ENCODE measurements at regions not wholly inside any gene's neighbourhood (a gene's known extent, or its start where the extent isn't known, plus 50 kb on each side); places are given as distances from the start of the nearest gene placed in this dataset.
"Not testable (repeated sequence)": the region's sequence is repeated elsewhere in the genome, so short reads cannot be mapped to it uniquely, and the experiment has no call there.

DNA sequence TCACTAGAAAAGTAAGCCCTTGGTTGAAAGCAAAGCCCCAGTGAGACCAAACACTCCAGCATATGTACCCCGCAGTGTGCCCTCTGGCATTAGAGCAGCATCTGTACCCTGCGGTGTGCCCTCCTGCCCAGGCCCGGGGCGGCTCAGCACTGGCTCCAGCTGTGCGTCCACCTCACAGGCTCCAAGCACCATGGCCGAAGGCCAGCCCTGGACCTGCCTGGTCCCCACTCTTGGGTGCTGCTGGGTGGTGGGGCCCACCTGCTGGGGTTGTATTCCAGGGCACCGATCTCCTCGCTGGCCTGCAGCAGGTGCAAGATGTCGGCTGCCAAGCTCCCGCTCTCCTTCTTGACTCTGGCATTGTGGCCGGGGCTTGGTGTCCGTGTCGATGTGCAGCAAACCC lies 230.2 kb downstream of the TUBA3C start:
- no peak for DNase-seq (ENCODE audit: low read depth in 2 of 3, low spot score in 1 of 3)

DNA sequence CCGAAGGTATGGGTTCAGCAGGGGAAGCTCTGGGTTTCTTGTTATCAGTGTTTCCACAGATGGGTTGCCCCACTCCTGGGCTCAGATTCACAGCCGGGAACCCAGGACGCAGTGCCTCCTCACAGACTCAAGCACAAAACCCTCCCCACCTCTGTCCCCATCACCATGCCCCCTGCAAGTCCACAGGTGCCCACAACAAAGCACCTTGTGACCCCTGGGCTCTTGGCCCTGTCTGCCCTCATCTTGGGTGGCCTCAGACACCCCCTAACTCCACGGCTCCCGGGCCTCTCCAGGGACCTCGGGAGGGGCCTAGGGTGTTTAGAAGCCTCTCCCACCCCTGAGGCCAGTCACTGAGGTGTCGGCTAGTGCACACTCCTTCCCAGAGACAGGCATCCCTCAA lies 231.7 kb downstream of the TUBA3C start:
- DNase-seq (ENCODE audit: low read depth in 2 of 3, low spot score in 1 of 3) = no peak

DNA sequence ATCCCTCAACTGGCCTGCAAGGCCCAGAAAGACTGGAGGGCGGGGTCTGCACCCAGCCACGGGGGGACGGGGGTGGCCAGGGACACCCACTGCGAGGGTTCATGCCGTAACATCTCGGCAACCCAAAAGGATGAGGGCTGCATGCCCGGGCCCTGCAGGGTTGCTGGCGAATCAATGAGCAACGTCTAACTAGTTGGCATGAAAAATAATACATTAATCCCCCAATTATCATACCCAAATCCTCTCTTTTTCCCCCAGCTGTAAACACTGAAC lies 232.2 kb downstream of the TUBA3C start:
- no peak for DNase-seq (ENCODE audit: low read depth in 2 of 3, low spot score in 1 of 3)

DNA sequence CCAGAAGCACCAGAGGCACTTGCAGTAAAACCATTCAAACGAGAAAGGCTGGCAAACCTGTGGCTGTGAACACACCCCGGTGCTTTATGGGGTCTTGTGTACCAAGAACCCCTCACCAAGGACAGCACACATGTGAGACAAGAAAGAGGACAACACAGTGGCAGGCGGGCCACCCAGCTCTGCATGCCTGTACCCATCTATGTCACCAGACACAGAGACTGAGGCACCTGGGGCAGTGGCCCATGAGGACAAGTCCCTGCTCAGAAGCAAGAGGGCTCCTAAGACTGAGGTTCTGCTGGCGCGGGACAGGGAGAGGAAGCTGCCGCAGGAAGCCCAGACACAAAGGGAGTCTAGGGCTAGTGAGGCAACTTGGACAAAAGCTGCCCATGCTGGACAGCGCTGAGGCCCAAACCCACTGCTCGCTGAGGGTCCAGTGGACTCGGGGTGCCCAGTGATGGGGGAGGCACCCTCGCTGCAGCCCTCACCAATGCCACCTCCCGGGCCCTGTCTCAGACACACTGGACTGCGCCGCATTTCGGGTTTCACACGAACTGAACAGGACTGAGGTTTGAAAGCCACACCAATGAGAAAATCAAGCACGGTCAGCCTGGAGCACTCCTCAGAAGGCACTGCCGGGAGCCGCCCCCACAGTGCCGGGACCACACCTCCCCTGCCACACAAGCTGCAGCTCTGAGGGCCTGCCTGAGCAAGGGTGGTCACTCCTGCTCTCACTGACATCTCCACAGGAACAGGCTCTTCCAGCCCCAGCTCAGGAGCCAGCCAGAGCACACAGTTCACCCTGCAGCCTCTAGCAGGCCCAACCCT lies 232.7 kb downstream of the TUBA3C start:
- no peak for DNase-seq (ENCODE audit: low read depth in 2 of 3, low spot score in 1 of 3)

DNA sequence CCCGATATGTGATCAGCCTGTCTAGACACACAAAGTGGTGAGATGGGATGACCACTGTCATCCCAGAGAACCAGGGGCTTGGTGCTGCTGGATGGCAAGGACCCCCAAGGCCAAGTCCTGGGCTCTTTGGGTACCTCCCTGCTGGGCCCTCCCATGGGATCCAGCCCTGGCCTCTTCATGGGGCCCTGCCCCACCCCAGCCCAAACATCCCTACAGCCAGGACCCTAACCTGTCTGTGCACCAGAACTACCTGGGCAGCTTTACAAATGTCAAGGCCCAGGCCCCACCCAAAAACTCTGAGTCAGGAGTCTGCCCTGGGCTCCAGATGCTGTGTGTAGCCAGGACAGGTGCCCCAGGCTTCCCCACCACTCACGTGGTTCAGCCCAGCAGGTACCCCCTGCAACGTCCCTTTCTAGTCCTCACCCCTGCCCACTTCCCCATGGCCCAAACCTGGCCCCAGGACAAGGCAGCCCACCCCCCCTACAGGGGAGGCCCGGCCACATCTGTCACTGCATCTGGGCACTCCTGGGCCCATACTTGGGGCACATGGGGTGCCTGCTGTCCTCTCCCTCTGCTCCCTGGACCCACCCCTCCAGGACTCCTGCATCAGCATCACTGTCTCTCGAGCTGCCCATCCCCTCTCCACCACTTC lies 233.5 kb downstream of the TUBA3C start:
- no peak for DNase-seq (ENCODE audit: low read depth in 2 of 3, low spot score in 1 of 3)

DNA sequence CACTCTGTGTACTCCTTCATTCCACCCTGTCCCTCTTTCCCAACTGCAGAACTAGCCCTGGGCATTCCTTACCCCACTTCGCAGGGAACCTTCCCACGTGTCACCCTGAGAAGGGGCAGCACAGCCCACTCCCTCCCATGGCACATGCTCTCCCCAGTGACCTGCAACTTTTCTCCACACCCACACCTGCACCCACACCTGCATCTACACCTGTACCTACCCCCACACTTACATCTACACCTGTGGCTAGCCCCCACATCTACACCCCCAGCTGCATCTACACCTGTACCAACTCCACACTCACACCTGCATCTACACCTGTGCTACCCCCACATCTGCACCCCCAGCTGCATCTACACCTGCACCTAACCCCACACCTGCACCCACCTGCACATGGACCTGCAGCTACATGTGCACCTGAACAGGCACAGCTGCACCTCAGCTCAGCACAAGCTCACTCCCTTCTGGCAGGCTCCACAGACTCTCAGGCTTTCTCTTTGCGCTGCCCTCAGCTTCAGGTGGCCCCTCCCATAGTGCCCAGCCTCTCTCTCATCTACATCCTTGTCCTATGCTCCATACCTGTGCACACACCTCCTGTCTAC lies 234.1 kb downstream of the TUBA3C start:
- no peak for DNase-seq (ENCODE audit: low read depth in 2 of 3, low spot score in 1 of 3)

DNA sequence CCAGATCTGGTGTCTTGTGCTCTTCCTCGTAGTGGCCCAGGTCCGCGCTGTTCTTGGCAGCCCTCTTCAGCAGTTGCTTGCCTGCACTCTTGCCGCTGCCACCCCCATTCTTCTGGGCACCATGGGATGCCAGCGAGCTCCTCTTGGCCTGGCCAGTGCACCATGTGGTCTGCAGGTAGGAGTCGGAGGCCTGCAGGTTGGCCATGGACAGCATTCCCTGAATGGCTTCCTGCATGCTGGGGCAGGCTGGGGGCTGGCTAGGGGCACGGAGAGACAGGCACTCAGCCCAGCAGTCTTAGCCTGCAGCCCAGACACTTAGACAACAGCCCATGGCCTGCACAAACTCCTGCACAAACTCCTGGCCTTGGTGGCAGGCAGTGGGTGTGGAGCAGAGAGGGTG lies 234.9 kb downstream of the TUBA3C start:
- no peak for DNase-seq (ENCODE audit: low read depth in 2 of 3, low spot score in 1 of 3)

DNA sequence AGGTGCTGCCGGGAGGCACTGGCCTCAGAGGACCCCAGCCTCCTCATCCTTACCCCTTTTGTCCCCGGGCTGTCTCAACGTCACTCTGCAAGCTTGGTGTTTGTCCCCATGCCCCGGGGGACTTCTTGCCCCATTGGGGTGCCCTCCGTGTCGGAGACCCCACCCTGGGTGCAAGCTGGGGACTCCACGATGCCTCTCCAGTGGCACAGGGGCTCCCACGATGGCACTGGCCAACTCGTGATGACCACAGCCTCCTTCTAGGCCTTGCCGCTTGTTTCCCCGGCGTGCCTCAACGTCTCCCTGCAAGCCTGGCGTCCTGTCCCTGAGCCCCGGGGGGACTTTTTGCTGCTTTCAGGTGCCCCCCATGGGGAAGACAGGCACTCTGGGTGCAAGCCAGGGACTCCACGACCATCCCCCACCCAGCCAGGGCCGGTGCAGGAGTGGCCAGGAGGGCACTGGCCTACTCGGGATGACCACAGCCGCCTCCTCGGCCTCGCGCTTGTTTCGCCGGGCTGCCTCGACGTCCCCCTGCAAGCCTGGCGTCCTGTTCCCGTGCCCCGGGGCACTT lies 237.0 kb downstream of the TUBA3C start:
- no peak for DNase-seq (ENCODE audit: low read depth in 2 of 3, low spot score in 1 of 3)

DNA sequence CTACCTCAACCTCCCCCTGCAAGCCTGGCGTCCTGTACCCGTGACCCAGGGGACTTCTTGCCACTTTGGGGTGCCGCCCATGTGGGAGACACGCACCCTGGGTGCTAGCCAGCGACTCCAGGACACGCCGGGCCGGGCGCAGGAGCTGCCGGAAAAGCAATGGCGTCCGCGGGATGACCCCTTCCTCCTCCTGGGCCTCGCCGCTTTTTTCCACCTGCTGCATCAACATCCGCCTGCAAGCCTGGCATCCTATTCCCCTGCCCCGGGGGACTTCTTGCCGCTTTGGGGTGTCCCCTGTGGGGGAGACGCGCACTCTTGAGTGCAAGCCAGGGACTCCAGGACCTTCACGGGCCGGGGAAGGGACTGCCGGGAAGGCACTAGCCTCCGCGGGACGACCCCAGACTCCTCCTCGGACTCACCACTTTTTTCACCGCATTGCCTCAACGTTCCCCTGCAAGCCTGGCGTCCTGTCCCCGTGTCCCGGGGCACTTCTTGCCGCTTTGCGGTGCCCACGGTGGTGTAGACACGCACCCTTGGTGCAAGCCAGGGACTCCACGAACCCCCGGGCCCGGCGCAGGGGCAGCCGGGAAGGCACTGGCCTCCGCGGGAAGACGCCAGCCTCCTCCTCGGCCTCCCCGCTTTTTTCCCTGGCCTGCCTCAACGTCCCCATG lies 237.8 kb downstream of the TUBA3C start:
- no peak for DNase-seq (ENCODE audit: low read depth in 2 of 3, low spot score in 1 of 3)

DNA sequence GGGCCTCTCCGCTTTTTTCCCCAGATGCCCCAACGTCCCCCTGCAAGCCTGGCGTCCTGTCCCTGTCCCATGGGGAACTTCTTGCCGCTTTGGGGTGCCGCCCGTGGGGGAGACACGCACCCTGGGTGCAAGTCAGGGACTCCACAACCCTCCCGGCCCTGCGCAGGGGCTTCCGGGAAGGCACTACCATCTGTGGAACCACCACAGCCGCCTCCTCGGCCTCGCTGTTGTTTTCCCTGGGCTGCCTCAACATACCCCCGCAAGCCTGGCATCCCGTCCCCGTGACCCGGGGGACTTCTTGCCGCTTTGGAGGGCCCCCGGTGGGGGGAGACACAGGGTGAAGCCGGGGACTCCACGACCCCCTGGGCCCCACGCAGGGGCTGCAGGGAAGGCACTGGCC lies 238.4 kb downstream of the TUBA3C start:
- no peak for DNase-seq (ENCODE audit: low read depth in 2 of 3, low spot score in 1 of 3)

DNA sequence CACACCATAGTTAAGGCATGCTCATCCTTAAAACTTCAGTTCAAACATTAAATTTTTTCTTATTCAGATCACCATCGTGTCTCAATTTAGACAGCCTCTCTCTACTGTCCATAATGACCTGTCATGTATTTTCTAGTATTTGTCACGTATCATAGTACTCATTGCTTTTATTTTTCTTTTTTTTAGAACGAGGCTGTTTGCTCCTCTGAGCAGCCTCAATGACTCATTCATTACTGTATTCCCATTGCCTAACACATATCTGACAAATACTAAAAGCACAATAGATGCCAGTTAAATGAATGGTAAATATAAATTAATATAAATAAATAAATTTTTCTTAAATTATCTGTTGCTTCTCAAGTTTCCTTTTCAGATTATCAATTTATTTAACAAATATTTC lies 245.5 kb downstream of the TUBA3C start:
- DNase-seq (ENCODE audit: low read depth in 2 of 3, low spot score in 1 of 3) = no peak

DNA sequence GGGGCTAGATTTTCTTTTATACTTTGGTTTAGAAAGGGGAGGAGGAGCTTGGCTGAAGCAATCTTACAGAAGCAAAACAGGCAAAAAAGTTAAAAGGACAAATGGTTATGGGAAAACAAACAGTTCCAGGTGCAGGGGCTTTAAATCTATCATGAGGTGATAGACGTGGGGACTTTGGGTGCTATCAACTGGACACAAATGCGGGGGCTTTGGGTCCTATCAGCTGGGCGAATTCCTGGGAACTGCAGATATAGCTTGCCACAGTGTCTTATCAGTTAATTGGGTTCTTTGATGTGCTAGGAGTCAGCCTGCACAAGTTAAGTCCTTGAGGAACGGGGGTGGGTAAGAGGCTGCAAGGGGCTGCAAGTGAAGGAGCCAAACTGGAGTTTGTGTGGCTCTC lies 260.6 kb downstream of the TUBA3C start:
- DNase-seq (ENCODE audit: low read depth in 2 of 3, low spot score in 1 of 3) = no peak

DNA sequence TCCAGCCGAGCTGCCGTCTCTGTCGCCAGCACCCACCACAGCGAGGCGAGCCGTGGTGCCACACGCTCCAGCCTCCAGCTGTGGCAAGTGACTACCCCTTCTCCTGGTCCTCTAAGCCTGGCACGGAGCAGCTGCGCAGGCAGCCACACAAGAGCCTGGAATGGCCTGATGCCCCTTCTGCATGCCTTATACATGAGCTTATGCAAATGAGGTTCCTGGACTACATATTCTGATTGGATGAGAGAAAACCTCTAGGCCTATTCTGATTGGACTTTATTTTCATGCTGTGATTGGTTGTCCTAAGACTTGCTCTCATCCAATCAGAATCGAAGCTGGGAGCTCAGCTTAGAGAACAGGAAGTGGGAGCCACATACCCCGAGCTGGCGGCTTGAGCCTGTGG lies 276.5 kb downstream of the TUBA3C start:
- DNase-seq (ENCODE audit: low read depth in 2 of 3, low spot score in 1 of 3) = not testable (repeated sequence)

DNA sequence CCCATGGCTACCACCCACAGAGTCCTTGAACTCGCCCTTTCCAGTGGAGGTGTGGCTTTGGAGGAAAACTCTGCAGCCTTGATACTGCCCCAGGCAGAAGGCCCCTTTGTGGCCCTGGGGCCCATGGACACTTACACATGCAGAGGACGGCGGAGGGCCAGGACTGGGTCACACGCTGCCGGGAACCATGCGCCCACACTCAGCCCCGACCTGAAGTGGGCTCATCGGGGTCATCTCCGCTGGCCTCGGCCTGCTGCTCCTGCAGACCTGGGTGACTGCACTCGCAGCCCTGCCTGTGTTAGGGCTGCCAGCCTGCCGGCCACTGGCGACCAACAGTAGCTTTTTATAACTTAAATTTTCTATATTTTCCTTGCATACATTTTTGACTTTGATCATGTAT lies 286.2 kb downstream of the TUBA3C start:
- DNase-seq (ENCODE audit: low read depth in 2 of 3, low spot score in 1 of 3) = not testable (repeated sequence)

DNA sequence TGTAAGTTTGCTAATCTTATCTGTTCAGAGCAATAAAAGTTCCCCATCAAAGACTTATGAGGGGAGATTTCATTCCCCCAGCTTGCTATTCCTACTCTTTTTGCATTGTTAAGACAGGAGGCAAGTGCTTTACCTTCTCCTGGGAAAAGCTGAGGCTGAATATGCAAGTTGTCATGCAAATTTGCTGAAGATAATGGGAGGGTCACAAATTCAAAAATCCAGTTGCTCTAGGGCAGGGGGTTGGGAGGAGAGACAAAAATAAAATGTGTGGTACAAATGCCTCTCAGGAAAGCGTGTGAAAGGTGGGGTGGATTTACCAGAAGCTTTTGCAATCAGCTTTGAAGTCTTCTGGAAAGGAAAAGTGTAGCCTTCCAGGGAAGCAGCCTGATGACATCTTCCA lies 290.4 kb downstream of the TUBA3C start:
- not testable (repeated sequence) for DNase-seq (ENCODE audit: low read depth in 2 of 3, low spot score in 1 of 3)

DNA sequence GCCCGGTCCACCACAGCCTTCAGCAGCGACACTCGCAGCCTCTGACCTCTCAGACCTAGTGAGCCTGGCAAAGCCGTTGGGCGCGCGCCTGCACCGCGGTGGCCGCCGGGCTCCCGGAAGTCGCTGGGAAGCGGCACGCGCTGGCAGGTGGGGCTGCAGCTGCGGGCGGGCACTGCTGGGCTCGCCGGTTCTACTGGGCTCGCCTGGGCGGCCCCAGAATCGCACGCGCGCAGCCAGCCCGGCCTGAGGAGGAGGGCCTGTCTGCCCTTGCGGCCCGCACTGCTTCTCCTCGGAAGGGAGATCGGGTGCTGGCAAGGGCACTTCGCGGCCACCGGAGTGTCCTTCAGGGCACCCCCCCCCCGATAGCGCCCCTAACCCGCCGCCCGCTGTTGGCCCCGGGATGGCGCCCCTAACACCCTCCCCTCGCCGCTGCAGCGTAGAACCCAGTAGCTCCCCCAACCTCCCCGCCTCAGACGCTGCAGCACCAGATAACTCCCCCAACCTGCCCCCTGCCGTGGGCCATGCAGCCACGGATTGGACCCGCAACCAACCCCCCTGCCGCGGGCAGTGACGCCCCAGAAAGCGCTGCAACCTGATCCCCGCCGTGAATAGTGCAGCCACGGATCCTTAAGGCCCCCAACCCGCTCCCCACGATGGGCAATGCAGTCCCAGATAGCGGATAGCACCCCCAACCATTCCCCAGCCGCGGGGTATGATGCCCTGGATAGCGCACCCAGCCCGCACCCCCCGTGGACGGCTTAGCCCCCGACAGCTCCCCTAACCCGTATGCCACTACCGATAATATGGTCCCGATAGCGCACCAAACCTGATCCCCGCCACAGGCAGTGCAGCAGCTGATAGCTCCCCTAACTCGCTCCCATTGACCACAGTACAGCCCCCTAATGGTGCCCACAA lies 306.5 kb downstream of the TUBA3C start:
- not testable (repeated sequence) for DNase-seq (ENCODE audit: low read depth in 2 of 3, low spot score in 1 of 3)

DNA sequence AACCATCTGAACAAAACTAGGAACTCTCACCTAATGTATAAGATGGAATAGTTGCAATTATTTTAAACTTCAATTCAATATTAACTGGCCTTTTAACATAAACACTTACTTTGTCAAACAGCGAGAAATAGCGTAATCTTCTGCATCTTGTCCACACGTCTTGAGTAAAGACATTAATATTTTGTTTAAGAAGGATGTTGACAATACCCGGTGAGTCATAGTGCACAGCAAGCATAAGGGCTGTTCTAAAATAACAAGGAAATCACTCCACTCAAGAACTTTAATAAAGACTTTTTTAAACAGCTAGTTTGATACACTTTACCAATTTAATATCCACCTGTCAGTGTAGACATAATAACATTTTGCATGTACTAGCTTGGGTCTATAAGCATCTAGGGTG lies 311.1 kb downstream of the TUBA3C start:
- not testable (repeated sequence) for DNase-seq (ENCODE audit: low read depth in 2 of 3, low spot score in 1 of 3)

DNA sequence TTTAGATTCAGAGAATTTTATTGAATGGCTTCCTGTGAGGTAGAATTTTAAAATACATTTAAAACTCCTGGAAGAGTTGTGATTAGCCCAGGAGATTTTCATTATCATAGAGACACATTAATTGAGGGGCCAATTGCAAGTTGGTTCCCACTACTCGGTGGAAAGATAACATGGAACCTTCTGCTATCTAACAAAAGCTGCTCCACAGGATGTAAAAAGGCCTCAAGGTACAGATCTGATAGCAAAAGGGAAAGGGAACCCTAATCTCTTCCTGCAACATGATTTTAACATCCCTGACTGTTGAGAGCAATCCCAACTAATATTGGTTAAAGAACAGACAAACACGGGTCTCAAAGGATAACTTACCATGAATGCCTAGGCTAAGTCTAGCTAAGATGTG lies 312.3 kb downstream of the TUBA3C start:
- not testable (repeated sequence) for DNase-seq (ENCODE audit: low read depth in 2 of 3, low spot score in 1 of 3)

DNA sequence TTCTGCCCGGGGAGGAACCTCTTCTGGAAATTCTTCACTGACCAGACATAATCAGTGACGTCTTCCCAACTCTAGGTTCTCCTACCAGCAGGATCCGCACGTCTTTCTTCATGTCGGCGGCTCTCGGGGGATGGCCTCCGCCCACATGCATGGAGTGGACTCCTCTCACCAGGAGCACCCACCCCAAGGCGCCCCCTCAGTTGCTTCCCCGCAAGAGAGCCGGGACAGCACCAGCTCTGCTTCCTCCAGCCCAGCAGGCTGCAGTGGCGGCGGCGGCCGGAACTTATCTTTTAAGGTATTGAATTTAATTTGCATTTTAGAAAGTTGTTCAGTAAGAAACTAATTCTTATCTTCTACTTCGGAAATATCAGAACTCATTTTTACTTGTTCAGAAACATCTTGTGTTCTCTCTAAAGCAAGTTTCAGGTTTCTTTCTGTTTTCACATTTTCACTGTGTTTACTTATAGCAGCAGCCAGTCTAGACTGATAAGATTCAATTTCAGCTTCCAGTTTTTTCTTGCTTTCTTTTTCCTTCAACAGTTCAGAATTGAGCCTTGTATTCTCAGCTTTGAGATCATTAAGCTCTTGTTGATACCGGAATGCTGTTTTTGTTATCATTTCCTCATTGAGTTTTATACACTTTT lies 343.5 kb downstream of the TUBA3C start:
- not testable (repeated sequence) for DNase-seq (ENCODE audit: low read depth in 2 of 3, low spot score in 1 of 3)

DNA sequence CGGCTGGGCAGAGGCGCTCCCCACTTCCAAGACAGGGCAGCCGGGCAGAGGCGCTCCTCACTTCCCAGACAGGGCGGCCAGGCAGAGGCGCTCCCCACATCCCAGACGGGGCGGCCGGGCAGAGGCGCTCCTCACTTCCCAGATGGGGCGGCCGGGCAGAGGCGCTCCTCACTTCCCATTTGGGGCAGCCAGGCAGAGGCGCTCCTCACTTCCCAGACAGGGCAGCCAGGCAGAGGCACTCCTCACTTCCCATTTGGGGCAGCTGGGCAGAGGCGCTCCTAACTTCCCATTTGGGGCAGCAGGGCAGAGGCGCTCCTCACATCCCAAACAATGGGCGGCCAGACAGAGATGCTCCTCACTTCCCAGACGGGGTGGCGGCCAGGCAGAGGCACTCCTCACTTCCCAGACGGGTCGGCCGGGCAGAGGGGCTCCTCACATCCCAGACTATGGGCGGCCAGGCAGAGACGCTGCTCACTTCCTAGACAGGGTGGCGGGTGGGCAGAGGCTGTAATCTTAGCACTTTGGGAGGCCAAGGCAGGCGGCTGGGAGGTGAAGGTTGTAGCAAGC lies 344.4 kb downstream of the TUBA3C start:
- DNase-seq (ENCODE audit: low read depth in 2 of 3, low spot score in 1 of 3) = not testable (repeated sequence)

Data from stimulated activated CD4-positive, alpha-beta T cell treated with anti-CD3 and anti-CD28 coated beads, Interleukin-12 subunit alpha, Interleukin-12 subunit beta, amount 100 ng/mL, for 48 hours (primary cell).